ENCODE measurements at regions not wholly inside any gene's neighbourhood (a gene's known extent, or its start where the extent isn't known, plus 50 kb on each side); places are given as distances from the start of the nearest gene placed in this dataset.

DNA sequence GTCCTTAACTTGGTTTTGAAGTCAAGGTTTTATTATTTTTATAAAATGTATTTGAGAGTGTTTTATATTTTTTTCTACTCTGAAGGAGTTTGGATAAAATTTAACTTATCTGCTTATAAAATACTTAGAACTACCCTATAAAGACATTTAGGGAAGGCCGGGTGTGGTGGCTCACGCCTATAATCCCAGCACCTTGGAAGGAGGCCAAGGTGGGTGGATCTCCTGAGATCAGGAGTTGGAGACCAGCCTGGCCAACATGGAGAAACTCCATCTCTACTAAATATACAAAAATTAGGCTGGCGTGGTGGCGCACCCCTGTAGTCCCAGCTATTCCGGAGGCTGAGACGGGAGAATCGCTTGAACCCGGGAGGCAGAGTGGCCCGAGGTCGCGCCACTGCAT, 486.4 kb downstream of the DSC3 start:
- Histone ChIP-seq H3K4me1 (ENCODE audit: control insufficient read depth, insufficient read depth, low read length) (no peaks in the 10 kb centered on the region), H3K4me3 (ENCODE audit: low read depth in 2 of 2, low read length in 2 of 2) (no peak overlapping the region), H3K27ac (ENCODE audit: low read length) (no peak overlapping the region), H3K27me3 (ENCODE audit: control insufficient read depth, insufficient read depth, low read length) (no peaks in the 10 kb centered on the region), H3K36me3 (ENCODE audit: control insufficient read depth, insufficient read depth, low read length) (no peaks in the 10 kb centered on the region), H3K9me3 (ENCODE audit: control insufficient read depth, insufficient read depth, low read depth, low read length) (no peaks in the 10 kb centered on the region)
- in situ Hi-C loops (cut with HindIII; ENCODE audit: low pct_unique_long_range_greater_than_20kb, low sequenced_read_pairs) (no loop called here), intact Hi-C loops (cut with micrococcal nuclease; ENCODE audit: unreplicated experiment) (no loop called here)
- ATAC-seq (no peak), DNase-seq (ENCODE audit: low read depth, low spot score) (no peak)
- BruUV-seq (replicated peaks), result no TSS peak
- TF ChIP-seq, protein P1, sequence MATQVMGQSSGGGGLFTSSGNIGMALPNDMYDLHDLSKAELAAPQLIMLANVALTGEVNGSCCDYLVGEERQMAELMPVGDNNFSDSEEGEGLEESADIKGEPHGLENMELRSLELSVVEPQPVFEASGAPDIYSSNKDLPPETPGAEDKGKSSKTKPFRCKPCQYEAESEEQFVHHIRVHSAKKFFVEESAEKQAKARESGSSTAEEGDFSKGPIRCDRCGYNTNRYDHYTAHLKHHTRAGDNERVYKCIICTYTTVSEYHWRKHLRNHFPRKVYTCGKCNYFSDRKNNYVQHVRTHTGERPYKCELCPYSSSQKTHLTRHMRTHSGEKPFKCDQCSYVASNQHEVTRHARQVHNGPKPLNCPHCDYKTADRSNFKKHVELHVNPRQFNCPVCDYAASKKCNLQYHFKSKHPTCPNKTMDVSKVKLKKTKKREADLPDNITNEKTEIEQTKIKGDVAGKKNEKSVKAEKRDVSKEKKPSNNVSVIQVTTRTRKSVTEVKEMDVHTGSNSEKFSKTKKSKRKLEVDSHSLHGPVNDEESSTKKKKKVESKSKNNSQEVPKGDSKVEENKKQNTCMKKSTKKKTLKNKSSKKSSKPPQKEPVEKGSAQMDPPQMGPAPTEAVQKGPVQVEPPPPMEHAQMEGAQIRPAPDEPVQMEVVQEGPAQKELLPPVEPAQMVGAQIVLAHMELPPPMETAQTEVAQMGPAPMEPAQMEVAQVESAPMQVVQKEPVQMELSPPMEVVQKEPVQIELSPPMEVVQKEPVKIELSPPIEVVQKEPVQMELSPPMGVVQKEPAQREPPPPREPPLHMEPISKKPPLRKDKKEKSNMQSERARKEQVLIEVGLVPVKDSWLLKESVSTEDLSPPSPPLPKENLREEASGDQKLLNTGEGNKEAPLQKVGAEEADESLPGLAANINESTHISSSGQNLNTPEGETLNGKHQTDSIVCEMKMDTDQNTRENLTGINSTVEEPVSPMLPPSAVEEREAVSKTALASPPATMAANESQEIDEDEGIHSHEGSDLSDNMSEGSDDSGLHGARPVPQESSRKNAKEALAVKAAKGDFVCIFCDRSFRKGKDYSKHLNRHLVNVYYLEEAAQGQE (IDR thresholded peaks at IDR 0.05; ENCODE audit: insufficient read depth in 1 of 2, low read depth in 2 of 2, low read length in 1 of 2), result no peak
- TF ChIP-seq TCF7L2 (IDR thresholded peaks at IDR 0.05; ENCODE audit: low read depth, low read length) (no peak), SIN3A (IDR thresholded peaks at IDR 0.05; ENCODE audit: borderline replicate concordance, insufficient read depth, low read depth, low read length) (no peak), CTCF (IDR thresholded peaks at IDR 0.05) (no peak), POLR2AphosphoS5 (IDR thresholded peaks at IDR 0.05; ENCODE audit: low read depth, low read length) (no peak)
- ChIA-PET POLR2A (no interaction called here), CTCF (no interaction called here)

GRCh38 chr18:30545393-30545792, 497.1 kb downstream of the DSC3 start:
- no TSS peak for BruUV-seq (replicated peaks)
- POLR2A ChIA-PET, result no interaction called here
- intact Hi-C loops (cut with micrococcal nuclease; ENCODE audit: unreplicated experiment), result no loop called here

More at GRCh38 chr18:30545393-30545792, 497.1 kb downstream of the DSC3 start:
- no peaks in the 10 kb centered on the region for H3K36me3 ChIP-seq (ENCODE audit: control insufficient read depth, insufficient read depth, low read length)
- ATAC-seq (no peak), DNase-seq (ENCODE audit: low read depth, low spot score) (no peak)
- no peaks in the 10 kb centered on the region for H3K4me1 ChIP-seq (ENCODE audit: control insufficient read depth, insufficient read depth, low read length)
- TF ChIP-seq, protein P1 (IDR thresholded peaks at IDR 0.05; ENCODE audit: insufficient read depth in 1 of 2, low read depth in 2 of 2, low read length in 1 of 2), result no peak
- TF ChIP-seq CTCF (IDR thresholded peaks at IDR 0.05), result no peak
- TF ChIP-seq SIN3A (IDR thresholded peaks at IDR 0.05; ENCODE audit: borderline replicate concordance, insufficient read depth, low read depth, low read length), result no peak
- no peak for TF ChIP-seq POLR2AphosphoS5 (IDR thresholded peaks at IDR 0.05; ENCODE audit: low read depth, low read length)
- TF ChIP-seq TCF7L2 (IDR thresholded peaks at IDR 0.05; ENCODE audit: low read depth, low read length), result no peak
- H3K27me3 ChIP-seq (ENCODE audit: control insufficient read depth, insufficient read depth, low read length), result no peaks in the 10 kb centered on the region
- no peak overlapping the region for H3K27ac ChIP-seq (ENCODE audit: low read length)
- CTCF ChIA-PET, result no interaction called here
- H3K4me3 ChIP-seq (ENCODE audit: low read depth in 2 of 2, low read length in 2 of 2), result no peak overlapping the region
- no peaks in the 10 kb centered on the region; the same call in 1 of the 2 replicates for H3K9me3 ChIP-seq (ENCODE audit: control insufficient read depth, insufficient read depth, low read depth, low read length)
- in situ Hi-C loops (cut with HindIII; ENCODE audit: low pct_unique_long_range_greater_than_20kb, low sequenced_read_pairs), result no loop called here

Data from Panc1 (cell line).